Activated CD4-positive, CD25-positive, alpha-beta regulatory T cell (primary cell): ENCODE measurements at regions not wholly inside any gene's neighbourhood (a gene's known extent, or its start where the extent isn't known, plus 50 kb on each side); places are given as distances from the start of the nearest gene placed in this dataset.
"Not testable (repeated sequence)": the region's sequence is repeated elsewhere in the genome, so short reads cannot be mapped to it uniquely, and the experiment has no call there.

ENCODE experiments used
- DNase-seq, 4 experiments: peaks; one replicate each; lab custom pipeline; 2025; lab: John Stamatoyannopoulos, UW

DNA sequence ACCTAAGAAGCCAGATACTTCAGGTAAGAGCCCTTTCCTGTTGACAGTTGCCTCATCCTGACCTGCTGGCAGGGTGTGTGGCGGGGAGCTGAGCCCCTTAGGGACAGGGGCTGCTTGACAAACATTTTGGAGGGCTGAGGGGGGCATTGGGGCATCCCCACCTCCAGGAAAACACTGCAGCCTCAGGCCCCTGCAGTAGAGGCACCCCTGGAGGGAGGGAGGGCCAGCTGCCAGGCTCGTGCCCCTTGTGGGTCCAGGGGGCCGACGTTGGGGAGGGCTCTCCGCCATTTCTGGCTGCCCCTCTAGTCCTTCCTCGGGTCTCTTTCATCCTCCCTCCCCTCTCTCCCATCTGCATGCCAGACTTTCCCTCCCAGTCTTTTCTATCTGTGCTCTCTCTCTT lies 177.3 kb downstream of the RPS24 start:
- DNase-seq: no peak

GRCh38 chr10:78211561-78212051 lies 177.9 kb downstream of the RPS24 start:
- no peak for DNase-seq

- no peak for DNase-seq
These were observed 178.6 kb downstream of the RPS24 start for GRCh38 chr10:78212060-78212785.

- no peak for DNase-seq
These were observed 179.1 kb downstream of the RPS24 start for GRCh38 chr10:78212786-78213175.

GRCh38 chr10:78214955-78215354 lies 181.3 kb downstream of the RPS24 start:
- no peak for DNase-seq

DNA sequence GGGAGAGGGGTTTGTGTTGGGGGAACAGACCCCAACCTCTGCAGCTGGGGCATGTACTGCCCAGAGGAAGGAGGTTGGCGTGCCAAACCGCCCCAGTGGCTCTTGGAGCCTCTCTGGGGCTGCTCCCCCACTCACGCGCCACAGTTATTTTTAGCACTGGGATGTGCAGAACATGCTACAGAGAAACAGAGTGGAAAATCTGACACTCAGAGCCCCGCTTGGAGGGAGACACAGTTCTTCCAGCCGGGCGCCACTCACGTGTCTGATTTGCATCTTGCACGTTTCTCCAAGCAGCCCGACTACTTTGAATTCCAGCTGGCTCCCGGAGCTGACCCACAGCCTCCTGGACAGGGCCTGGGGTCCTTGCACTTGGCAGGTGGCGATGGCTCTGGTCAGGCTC lies 182.0 kb downstream of the RPS24 start:
- DNase-seq: no peak

- DNase-seq: no peak
These were observed 183.7 kb downstream of the RPS24 start for GRCh38 chr10:78217336-78217735.

DNA sequence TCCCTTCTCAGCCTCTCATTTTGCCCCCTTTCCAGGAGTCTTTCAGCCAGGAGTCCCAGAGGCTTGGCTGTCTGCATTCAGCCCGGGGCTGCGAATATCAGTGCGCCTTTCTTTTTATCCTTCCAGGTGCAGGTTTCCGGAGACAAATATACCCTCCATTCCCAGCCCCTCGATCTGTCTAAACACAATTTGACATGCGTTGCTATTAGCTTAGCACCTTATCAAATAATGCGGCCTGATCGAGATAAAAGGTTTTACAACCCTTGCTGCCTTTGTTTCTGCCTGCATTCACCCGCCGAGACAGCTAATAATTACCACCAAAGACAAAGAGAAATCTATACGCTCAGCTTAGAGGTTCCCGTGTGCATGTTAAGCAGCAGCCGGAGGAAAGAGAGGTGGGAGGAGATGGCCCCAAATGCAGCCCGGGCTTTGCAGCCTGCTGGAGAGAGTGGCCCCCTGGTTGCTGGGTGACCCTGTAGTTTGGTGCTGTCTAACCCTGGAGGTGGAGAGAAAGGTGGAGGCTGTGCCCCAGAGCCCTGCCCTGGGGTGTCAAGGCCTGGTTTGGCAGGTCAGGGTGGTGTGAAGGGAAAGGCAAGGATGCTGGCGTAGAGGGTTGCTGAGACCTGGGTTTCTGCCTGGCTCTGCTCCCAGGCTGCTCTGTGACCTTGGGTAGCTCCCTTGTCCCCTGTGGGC lies 185.3 kb downstream of the RPS24 start:
- DNase-seq: no peak

GRCh38 chr10:78219568-78219967 lies 185.9 kb downstream of the RPS24 start:
- not testable (repeated sequence) for DNase-seq

- no peak for DNase-seq
These were observed 187.1 kb downstream of the RPS24 start for GRCh38 chr10:78220781-78221180.

GRCh38 chr10:78222096-78222790 lies 188.6 kb downstream of the RPS24 start:
- DNase-seq: no peak

GRCh38 chr10:78223088-78223487 lies 189.4 kb downstream of the RPS24 start:
- no peak for DNase-seq

GRCh38 chr10:78224602-78225001 lies 190.9 kb downstream of the RPS24 start:
- no peak for DNase-seq

- DNase-seq: no peak
These were observed 191.9 kb downstream of the RPS24 start for GRCh38 chr10:78225594-78225993.

DNA sequence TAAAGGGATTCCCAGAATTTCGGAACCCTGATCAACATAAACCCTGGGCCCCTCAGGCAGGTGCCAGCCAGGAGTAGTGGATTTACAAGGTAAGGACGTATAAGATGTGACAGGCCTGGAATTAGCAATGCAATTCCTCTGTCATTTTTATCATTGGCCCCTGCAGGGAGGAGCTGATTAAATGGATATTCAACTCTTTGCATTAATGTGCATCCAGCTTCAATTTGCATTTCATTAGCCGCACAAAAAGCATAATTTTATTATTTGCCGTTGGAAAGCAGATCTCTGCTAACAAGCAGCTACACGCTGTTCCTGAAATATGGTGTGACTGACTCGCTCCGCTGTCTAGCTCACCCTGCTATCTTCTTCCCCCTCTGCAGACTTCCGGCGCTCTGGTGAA lies 195.8 kb downstream of the RPS24 start:
- no peak for DNase-seq

DNA sequence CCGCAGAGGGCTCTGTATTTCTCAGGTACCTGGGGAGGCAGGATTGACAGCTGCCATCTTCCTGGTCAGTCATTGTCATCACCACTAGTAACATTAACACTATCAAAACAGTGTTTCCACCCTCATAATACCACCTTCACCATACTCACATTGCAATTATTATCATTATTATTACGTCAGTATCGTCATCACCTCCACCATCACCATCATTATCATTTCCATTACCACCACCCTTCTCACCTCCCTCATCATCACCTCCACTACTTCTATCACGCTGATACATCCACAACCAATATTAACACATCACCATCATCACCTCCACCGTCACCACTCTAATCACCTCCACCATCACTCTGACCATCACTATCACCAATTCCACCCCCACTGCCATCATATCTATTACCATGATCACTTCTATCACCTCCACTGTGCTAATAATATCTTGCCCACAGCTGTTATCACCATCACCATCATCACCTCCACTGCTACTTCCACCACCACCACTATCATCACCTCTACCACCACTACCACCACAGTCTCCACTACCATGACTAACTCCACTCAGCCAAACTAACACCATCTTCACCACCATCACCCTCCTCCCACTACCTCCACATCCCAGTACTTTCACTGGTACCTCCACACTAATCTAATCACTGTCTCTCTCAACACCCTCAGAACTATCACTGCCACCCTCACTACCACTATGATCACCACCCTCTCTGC lies 196.4 kb downstream of the RPS24 start:
- no peak for DNase-seq

- DNase-seq: no peak
These were observed 197.7 kb downstream of the RPS24 start for GRCh38 chr10:78231327-78231726.

DNA sequence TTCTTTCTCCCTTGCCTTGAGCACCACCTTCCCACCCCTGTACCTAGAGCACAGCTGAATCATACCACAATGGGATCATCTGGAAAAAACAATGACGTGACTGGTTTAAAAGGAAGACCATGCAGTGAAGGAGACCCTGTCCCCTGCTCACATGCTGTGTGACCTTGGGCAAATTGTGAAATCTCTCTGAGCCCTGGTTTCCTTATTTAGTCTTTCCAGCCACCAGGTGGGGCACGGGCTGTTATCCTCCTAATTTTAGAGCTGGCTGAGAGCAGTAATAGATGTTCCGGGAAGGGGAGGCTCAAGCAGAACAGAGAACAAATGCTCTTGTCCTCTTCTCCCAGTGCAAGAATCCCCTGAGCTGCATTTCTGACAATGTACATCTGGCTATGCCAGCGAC lies 198.3 kb downstream of the RPS24 start:
- no peak for DNase-seq

GRCh38 chr10:78236416-78237015 lies 202.9 kb downstream of the RPS24 start:
- no peak for DNase-seq

GRCh38 chr10:78237951-78238350 lies 204.3 kb downstream of the RPS24 start:
- not testable (repeated sequence) for DNase-seq

GRCh38 chr10:78247266-78247665 lies 213.6 kb downstream of the RPS24 start:
- no peak for DNase-seq

- no peak for DNase-seq
These were observed 214.2 kb downstream of the RPS24 start for GRCh38 chr10:78247821-78248220.
